Ishikawa (cell line): ENCODE measurements at regions not wholly inside any gene's neighbourhood (a gene's known extent, or its start where the extent isn't known, plus 50 kb on each side); places are given as distances from the start of the nearest gene placed in this dataset.

ENCODE experiments used
- CEBPB ChIP-seq: IDR thresholded peaks from 2 replicates; pipeline ENCODE4 v1.6.1; 2012
- CREB1 ChIP-seq: IDR thresholded peaks from 2 replicates; pipeline ENCODE4 v1.6.1; 2012; ENCODE audit warnings: low read depth
- EGR1 ChIP-seq: IDR thresholded peaks from 2 replicates; pipeline ENCODE4 v1.6.1; 2012
- EP300 ChIP-seq: IDR thresholded peaks from 2 replicates; pipeline ENCODE4 v1.6.1; 2012; ENCODE audit warnings: borderline replicate concordance
- FOXM1 ChIP-seq: IDR thresholded peaks from 2 replicates; pipeline ENCODE4 v1.6.1; 2012; ENCODE audit warnings: low read depth, borderline replicate concordance
- NFIC ChIP-seq: IDR thresholded peaks from 2 replicates; pipeline ENCODE4 v1.6.1; 2012
- RAD21 ChIP-seq: IDR thresholded peaks from 2 replicates; pipeline ENCODE4 v1.6.1; 2012; ENCODE audit warnings: low read depth
- TAF1 ChIP-seq: IDR thresholded peaks from 2 replicates; pipeline ENCODE4 v1.6.1; 2012; ENCODE audit warnings: low read depth, mild to moderate bottlenecking
- TCF12 ChIP-seq: IDR thresholded peaks from 2 replicates; pipeline ENCODE4 v1.6.1; 2012; ENCODE audit warnings: low read depth
- TEAD4 ChIP-seq: IDR thresholded peaks from 2 replicates; pipeline ENCODE4 v1.6.1; 2012
- YY1 ChIP-seq: IDR thresholded peaks from 2 replicates; pipeline ENCODE4 v1.6.1; 2012; ENCODE audit warnings: low read depth
- ZBTB7A ChIP-seq: IDR thresholded peaks from 2 replicates; pipeline ENCODE4 v1.6.1; 2012; ENCODE audit warnings: low read depth
- TF ChIP-seq, protein P1 (sequence below): IDR thresholded peaks from 2 replicates; pipeline ENCODE4 v1.6.1; 2012
- TF ChIP-seq, protein P2 (sequence below): IDR thresholded peaks from 2 replicates; pipeline ENCODE4 v1.6.1; 2012
- TF ChIP-seq, protein P3 (sequence below): IDR thresholded peaks from 2 replicates; pipeline ENCODE4 v1.6.1; 2012; ENCODE audit warnings: low read depth, mild to moderate bottlenecking

DNA sequence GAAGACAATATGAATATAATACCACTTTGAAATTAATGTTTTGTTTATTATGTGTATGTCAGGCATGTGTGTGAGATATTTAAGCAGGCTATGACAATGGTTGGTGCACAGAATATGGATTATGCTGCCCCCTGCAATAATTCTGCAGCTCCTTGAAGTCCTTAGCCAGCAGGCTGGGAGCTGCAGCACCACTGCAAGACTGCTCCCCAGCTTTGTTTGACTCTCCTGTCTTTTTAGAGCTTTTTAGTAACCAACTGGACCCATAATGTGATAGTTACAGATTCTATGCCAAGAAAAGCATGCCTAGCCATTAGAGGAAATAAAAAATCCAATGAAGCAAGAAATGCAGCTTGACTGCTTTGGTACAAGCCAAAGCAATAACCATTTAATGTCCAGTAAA, 535.1 kb downstream of the TMEM135 start:
- TF ChIP-seq EGR1: no peak
- no peak for TF ChIP-seq CEBPB
- TF ChIP-seq NFIC: no peak
- no peak for TF ChIP-seq YY1
- TF ChIP-seq CREB1: no peak
- TF ChIP-seq EP300: no peak
- TF ChIP-seq, protein P1, sequence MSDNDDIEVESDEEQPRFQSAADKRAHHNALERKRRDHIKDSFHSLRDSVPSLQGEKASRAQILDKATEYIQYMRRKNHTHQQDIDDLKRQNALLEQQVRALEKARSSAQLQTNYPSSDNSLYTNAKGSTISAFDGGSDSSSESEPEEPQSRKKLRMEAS: no peak
- TF ChIP-seq ZBTB7A: no peak
- TF ChIP-seq TCF12: no peak
- TF ChIP-seq, protein P2, sequence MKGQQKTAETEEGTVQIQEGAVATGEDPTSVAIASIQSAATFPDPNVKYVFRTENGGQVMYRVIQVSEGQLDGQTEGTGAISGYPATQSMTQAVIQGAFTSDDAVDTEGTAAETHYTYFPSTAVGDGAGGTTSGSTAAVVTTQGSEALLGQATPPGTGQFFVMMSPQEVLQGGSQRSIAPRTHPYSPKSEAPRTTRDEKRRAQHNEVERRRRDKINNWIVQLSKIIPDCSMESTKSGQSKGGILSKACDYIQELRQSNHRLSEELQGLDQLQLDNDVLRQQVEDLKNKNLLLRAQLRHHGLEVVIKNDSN: no peak
- TF ChIP-seq, protein P3, sequence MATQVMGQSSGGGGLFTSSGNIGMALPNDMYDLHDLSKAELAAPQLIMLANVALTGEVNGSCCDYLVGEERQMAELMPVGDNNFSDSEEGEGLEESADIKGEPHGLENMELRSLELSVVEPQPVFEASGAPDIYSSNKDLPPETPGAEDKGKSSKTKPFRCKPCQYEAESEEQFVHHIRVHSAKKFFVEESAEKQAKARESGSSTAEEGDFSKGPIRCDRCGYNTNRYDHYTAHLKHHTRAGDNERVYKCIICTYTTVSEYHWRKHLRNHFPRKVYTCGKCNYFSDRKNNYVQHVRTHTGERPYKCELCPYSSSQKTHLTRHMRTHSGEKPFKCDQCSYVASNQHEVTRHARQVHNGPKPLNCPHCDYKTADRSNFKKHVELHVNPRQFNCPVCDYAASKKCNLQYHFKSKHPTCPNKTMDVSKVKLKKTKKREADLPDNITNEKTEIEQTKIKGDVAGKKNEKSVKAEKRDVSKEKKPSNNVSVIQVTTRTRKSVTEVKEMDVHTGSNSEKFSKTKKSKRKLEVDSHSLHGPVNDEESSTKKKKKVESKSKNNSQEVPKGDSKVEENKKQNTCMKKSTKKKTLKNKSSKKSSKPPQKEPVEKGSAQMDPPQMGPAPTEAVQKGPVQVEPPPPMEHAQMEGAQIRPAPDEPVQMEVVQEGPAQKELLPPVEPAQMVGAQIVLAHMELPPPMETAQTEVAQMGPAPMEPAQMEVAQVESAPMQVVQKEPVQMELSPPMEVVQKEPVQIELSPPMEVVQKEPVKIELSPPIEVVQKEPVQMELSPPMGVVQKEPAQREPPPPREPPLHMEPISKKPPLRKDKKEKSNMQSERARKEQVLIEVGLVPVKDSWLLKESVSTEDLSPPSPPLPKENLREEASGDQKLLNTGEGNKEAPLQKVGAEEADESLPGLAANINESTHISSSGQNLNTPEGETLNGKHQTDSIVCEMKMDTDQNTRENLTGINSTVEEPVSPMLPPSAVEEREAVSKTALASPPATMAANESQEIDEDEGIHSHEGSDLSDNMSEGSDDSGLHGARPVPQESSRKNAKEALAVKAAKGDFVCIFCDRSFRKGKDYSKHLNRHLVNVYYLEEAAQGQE: no peak
- no peak for TF ChIP-seq TAF1

DNA sequence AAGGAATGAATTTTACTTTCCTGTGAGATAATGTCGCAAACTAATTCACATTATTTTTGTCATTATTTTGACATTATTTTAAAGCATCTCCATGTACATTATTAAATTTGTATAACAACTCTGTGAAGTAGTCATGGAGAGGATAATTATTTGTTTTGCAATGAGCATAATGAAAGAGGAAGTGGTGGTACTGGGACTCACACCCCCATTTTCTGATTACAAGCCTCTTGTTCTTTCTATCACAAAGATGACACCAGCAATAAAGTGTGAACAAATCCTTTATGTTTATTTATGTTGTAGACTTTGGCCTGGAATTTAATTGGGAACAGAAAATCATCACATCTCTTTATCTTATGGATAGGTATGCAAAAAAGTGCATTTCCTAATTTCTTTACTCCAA, 522.6 kb downstream of the TMEM135 start:
- TF ChIP-seq, protein P2: no peak
- TF ChIP-seq TCF12 (no peak), EP300 (no peak), FOXM1 (no peak), CEBPB (no peak), EGR1 (no peak), CREB1 (no peak), TEAD4 (no peak), RAD21 (no peak), ZBTB7A (no peak)
- TF ChIP-seq, protein P1: no peak

DNA sequence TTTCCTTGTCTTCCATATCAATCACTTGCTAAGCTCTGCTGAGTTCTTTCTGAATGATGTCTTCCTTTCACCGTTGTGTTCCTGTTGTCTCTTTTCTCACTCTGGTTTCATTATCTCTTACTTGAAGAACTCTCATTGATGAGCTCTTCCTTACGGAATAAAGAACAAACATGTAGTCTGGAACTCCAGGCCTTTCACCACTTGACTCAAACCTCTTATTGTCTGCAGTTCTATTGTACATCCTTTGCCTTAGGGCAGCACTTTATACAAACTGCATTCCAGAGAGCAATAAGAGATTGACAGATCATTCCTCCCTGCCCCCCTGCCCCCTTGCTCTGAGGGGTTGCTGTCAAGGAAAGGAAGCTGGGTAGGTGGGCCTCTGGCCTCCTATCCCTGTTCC, 517.4 kb downstream of the TMEM135 start:
- TF ChIP-seq NFIC (no peak), EGR1 (no peak), YY1 (no peak), CEBPB (no peak), TEAD4 (no peak), TAF1 (no peak), RAD21 (no peak), TCF12 (no peak)
- TF ChIP-seq, protein P1: no peak
- TF ChIP-seq, protein P3: no peak

DNA sequence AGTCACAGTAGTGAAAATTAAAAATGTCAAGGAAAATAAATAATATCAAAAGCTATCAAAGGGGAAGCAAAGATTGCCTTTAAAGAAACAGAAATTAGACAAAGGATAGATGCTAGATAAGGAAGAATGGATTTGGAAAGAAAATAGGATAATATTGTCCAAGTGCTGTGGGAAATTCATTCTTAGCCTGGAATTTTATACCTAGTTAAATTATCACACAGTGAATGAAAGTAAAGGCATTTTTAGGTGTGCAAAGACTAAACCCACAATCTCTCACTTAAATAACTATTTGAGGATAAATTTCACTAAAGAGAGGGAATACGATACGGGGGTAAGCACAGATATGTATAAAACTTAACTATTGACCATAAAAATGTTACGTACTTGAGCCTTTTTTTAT, 511.1 kb downstream of the TMEM135 start:
- TF ChIP-seq CEBPB (no peak), EP300 (no peak), FOXM1 (no peak), CREB1 (no peak), TEAD4 (no peak), ZBTB7A (no peak), TAF1 (no peak), RAD21 (no peak), YY1 (no peak)
- TF ChIP-seq, protein P1: no peak
- TF ChIP-seq, protein P3: no peak

DNA sequence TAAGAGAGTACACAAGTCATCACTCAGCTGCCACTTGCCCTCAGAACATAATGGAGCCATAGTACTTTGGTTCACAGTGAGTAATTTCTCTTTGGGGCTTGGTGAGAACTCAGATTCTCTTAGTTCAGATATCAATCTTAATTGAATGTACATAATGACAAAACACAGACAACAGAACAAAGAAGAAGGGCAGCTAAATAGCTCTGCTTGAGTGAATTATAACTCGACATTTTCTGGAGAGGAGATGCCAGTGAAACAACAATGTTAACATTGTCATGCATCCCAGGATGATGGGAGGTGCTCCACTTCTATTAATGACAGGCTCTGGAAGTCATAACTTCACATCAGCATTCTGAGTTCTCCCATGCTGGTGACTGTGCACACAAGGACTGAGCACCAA, 508.1 kb downstream of the TMEM135 start:
- TF ChIP-seq ZBTB7A: no peak
- no peak for TF ChIP-seq FOXM1
- TF ChIP-seq YY1: no peak
- TF ChIP-seq TAF1: no peak
- TF ChIP-seq, protein P2: no peak
- no peak for TF ChIP-seq CEBPB
- no peak for TF ChIP-seq RAD21
- TF ChIP-seq EP300: no peak
- no peak for TF ChIP-seq TEAD4
- no peak for TF ChIP-seq CREB1
- TF ChIP-seq, protein P1: no peak
- TF ChIP-seq, protein P3: no peak
- TF ChIP-seq TCF12: no peak
- no peak for TF ChIP-seq NFIC
- no peak for TF ChIP-seq EGR1
